H1 (cell line): ENCODE measurements at regions not wholly inside any gene's neighbourhood (a gene's known extent, or its start where the extent isn't known, plus 50 kb on each side); places are given as distances from the start of the nearest gene placed in this dataset.

Source experiments
- CTCF ChIA-PET: fragments of 300-600 bp; sonication (Branson Sonifier 250); formaldehyde crosslinking; loops from one replicate; lab custom pipeline; 2021; ENCODE audit not compliant: partially characterized antibody; lab: Charles Lee
- POLR2A ChIA-PET: fragments of 300-600 bp; sonication (Branson Sonifier 250); formaldehyde crosslinking; loops from one replicate; lab custom pipeline; 2021; ENCODE audit warnings: inconsistent platforms; ENCODE audit not compliant: partially characterized antibody; lab: Charles Lee
- DNase-seq, 2 experiments: peaks; one replicate each; pipeline versions ENCODE4 v3.0.0 to v3.0.0-alpha.2; 2010 to 2022; ENCODE audit warnings: low spot score in 2 of 2, low read depth in 1 of 2, mixed read lengths in 1 of 2
- FAIRE-seq: peaks from 2 replicates; lab custom pipeline; 2011; peaks lifted over from hg19 to GRCh38; lab: Jason Lieb, UNC
- H2AFZ ChIP-seq: 2 replicates; pipeline ENCODE4 v1.8.1; 2012; ENCODE audit warnings: low read length, inconsistent platforms
- H2AK5ac ChIP-seq: 2 replicates; pipeline ENCODE4 v1.6.1; 2013; ENCODE audit warnings: low read depth, low read length
- H2BK120ac ChIP-seq: replicated peaks from 2 replicates; pipeline ENCODE3; 2013; ENCODE audit warnings: low read depth, low read length, inconsistent platforms
- H2BK12ac ChIP-seq: 2 replicates; pipeline ENCODE4 v1.6.1; 2013; ENCODE audit warnings: low read depth, low read length
- H2BK15ac ChIP-seq: 2 replicates; pipeline ENCODE4 v1.6.1; 2013; ENCODE audit warnings: low read length
- H2BK20ac ChIP-seq: 2 replicates; pipeline ENCODE4 v1.6.1; 2013; ENCODE audit warnings: low read length
- H2BK5ac ChIP-seq: 2 replicates; pipeline ENCODE4 v1.6.1; 2013; ENCODE audit warnings: low read depth, low read length
- H3K14ac ChIP-seq: 2 replicates; pipeline ENCODE4 v1.6.1; 2013; ENCODE audit warnings: inconsistent platforms; ENCODE audit not compliant: insufficient read length
- H3K18ac ChIP-seq: 2 replicates; pipeline ENCODE4 v1.6.1; 2013; ENCODE audit warnings: low read length; ENCODE audit errors: extremely low read depth
- H3K23ac ChIP-seq: 2 replicates; pipeline ENCODE4 v1.6.1; 2013; ENCODE audit warnings: inconsistent platforms; ENCODE audit not compliant: insufficient read length
- H3K23me2 ChIP-seq: 2 replicates; pipeline ENCODE4 v1.6.1; 2013; ENCODE audit warnings: low read depth, low read length
- H3K27ac ChIP-seq: 2 replicates; pipeline ENCODE4 v1.6.1; 2011; ENCODE audit warnings: low read depth, low read length, inconsistent platforms
- H3K27me3 ChIP-seq, 4 experiments: replicated peaks in 1 of 4; 1 replicate in 1 of 4; 2 replicates in 3 of 4; pipeline versions ENCODE4 v1.6.1 to v1.8.1; 2011 to 2013; ENCODE audit warnings: low read length in 3 of 4, mild to moderate bottlenecking in 3 of 4, inconsistent platforms in 2 of 4, mixed read lengths in 2 of 4, moderate library complexity in 1 of 4; ENCODE audit not compliant: control insufficient read depth in 3 of 4, insufficient read depth in 3 of 4; ENCODE audit errors: extremely low read depth in 1 of 4
- H3K36me3 ChIP-seq, 4 experiments: 2 replicates each; pipeline versions ENCODE4 v1.6.1 to v1.8.1; 2011 to 2013; ENCODE audit warnings: mild to moderate bottlenecking in 4 of 4, low read length in 3 of 4, moderate library complexity in 2 of 4, control low read depth in 1 of 4, inconsistent platforms in 1 of 4; ENCODE audit not compliant: insufficient read depth in 4 of 4, control insufficient read depth in 2 of 4
- H3K4ac ChIP-seq: replicated peaks from 2 replicates; pipeline ENCODE3; 2013; ENCODE audit warnings: low read length, low read depth, mixed read lengths, inconsistent platforms; ENCODE audit not compliant: insufficient read length
- H3K4me1 ChIP-seq, 4 experiments: replicated peaks in 1 of 4; 1 replicate in 1 of 4; 2 replicates in 3 of 4; pipeline versions ENCODE4 v1.6.1 to v1.8.1; 2011 to 2013; ENCODE audit warnings: low read length in 3 of 4, inconsistent platforms in 2 of 4, mixed read lengths in 1 of 4; ENCODE audit not compliant: insufficient read depth in 4 of 4, control insufficient read depth in 3 of 4
- H3K4me2 ChIP-seq, 2 experiments: 2 replicates each; pipeline versions ENCODE4 v1.6.1 to v1.8.1; 2011 to 2013; ENCODE audit warnings: low read depth in 2 of 2, low read length in 2 of 2, control low read depth in 1 of 2, inconsistent platforms in 1 of 2, mild to moderate bottlenecking in 1 of 2; ENCODE audit not compliant: insufficient read depth in 1 of 2
- H3K4me3 ChIP-seq, 4 experiments: fragments of 200-600, 300-600 bp in 1 of 4; sonication (generic), shearing (Covaris generic), sonication (Bioruptor Twin) in 1 of 4; 2 replicates each; pipeline versions ENCODE4 v1.5.1 to v1.8.1; 2011 to 2016; ENCODE audit warnings: low read length in 4 of 4, low read depth in 3 of 4, control low read depth in 2 of 4, inconsistent platforms in 2 of 4, mild to moderate bottlenecking in 2 of 4, mixed read lengths in 1 of 4, moderate library complexity in 1 of 4; ENCODE audit not compliant: insufficient read depth in 2 of 4; ENCODE audit errors: extremely low read depth in 1 of 4
- H3K56ac ChIP-seq: replicated peaks from 2 replicates; pipeline ENCODE3; 2013; ENCODE audit warnings: low read depth, mild to moderate bottlenecking, mixed read lengths, low read length, inconsistent platforms; ENCODE audit not compliant: insufficient read length
- H3K79me1 ChIP-seq: 2 replicates; pipeline ENCODE4 v1.6.1; 2013; ENCODE audit warnings: low read depth, low read length, control low read depth
- H3K79me2 ChIP-seq, 2 experiments: 2 replicates each; pipeline versions ENCODE4 v1.6.1 to v1.8.1; 2012 to 2013; ENCODE audit warnings: low read length in 2 of 2, mild to moderate bottlenecking in 2 of 2, inconsistent platforms in 1 of 2; ENCODE audit not compliant: insufficient read depth in 2 of 2, control insufficient read depth in 1 of 2
- H3K9ac ChIP-seq, 4 experiments: replicated peaks in 1 of 4; 1 replicate in 1 of 4; 2 replicates in 3 of 4; pipeline versions ENCODE4 v1.6.1 to v1.8.1; 2011 to 2013; ENCODE audit warnings: low read depth in 3 of 4, low read length in 3 of 4, control low read depth in 2 of 4, mild to moderate bottlenecking in 2 of 4, moderate library complexity in 2 of 4, inconsistent platforms in 1 of 4; ENCODE audit errors: extremely low read depth in 1 of 4
- H3K9me3 ChIP-seq, 2 experiments: 2 replicates each; pipeline versions ENCODE4 v1.6.1 to v1.8.1; 2012 to 2013; ENCODE audit warnings: mild to moderate bottlenecking in 2 of 2, moderate library complexity in 2 of 2, control low read depth in 1 of 2, inconsistent platforms in 1 of 2, low read depth in 1 of 2, low read length in 1 of 2, mixed read lengths in 1 of 2; ENCODE audit not compliant: insufficient read depth in 2 of 2
- H4K20me1 ChIP-seq, 2 experiments: replicated peaks in 1 of 2; 2 replicates each; pipeline versions ENCODE3 to v1.8.1; 2011 to 2013; ENCODE audit warnings: inconsistent platforms in 2 of 2, low read length in 2 of 2, mild to moderate bottlenecking in 1 of 2; ENCODE audit not compliant: insufficient read depth in 2 of 2, control insufficient read depth in 1 of 2
- H4K5ac ChIP-seq: 2 replicates; pipeline ENCODE4 v1.6.1; 2013; ENCODE audit warnings: low read length, low read depth, mixed read lengths, inconsistent platforms; ENCODE audit not compliant: insufficient read length
- H4K8ac ChIP-seq: 2 replicates; pipeline ENCODE4 v1.8.0; 2013; ENCODE audit warnings: mild to moderate bottlenecking, moderate library complexity, low read length, inconsistent platforms; ENCODE audit not compliant: insufficient read depth; ENCODE audit errors: extremely low read depth
- H4K91ac ChIP-seq: replicated peaks from 2 replicates; pipeline ENCODE3; 2013; ENCODE audit warnings: low read length, mixed read lengths, inconsistent platforms; ENCODE audit not compliant: insufficient read length
- BRCA1 ChIP-seq: IDR thresholded peaks from 2 replicates; pipeline ENCODE4 v1.6.1; 2012; ENCODE audit warnings: low read depth, low read length, improper control_type of control experiment
- SAP30 ChIP-seq: fragments of 300-600 bp; sonication (generic); IDR thresholded peaks from 2 replicates; pipeline ENCODE4 v1.7.1; 2012; ENCODE audit warnings: low read length, moderate library complexity, mild to moderate bottlenecking, inconsistent platforms; ENCODE audit not compliant: insufficient read depth, insufficient replicate concordance
- SRF ChIP-seq: IDR thresholded peaks from 2 replicates; pipeline ENCODE4 v1.6.1; 2011; ENCODE audit warnings: mild to moderate bottlenecking, low read depth, low read length, moderate library complexity
- TCF12 ChIP-seq: IDR thresholded peaks from 2 replicates; pipeline ENCODE4 v1.6.1; 2011; ENCODE audit warnings: low read depth, mild to moderate bottlenecking, low read length
- USF2 ChIP-seq: IDR thresholded peaks from 2 replicates; pipeline ENCODE4 v1.6.1; 2011; ENCODE audit warnings: low read length, improper control_type of control experiment
- WGBS, 2 experiments: shearing (Covaris generic) in 1 of 2; methylation state at CpG; one replicate each; pipeline versions ENCODE4 v1.1.6 to v1.1.7; 2013 to 2015; ENCODE audit warnings: low lambda C conversion rate in 2 of 2, mixed read lengths in 2 of 2, inconsistent platforms in 1 of 2, low coverage in 1 of 2, missing lambda C conversion rate in 1 of 2; ENCODE audit not compliant: insufficient replicate concordance in 2 of 2, insufficient coverage in 1 of 2, insufficient read length in 1 of 2; ENCODE audit errors: extremely low coverage in 1 of 2, missing lambda C conversion rate in 1 of 2; 5-methylcytosine and 5-hydroxymethylcytosine counted together

DNA sequence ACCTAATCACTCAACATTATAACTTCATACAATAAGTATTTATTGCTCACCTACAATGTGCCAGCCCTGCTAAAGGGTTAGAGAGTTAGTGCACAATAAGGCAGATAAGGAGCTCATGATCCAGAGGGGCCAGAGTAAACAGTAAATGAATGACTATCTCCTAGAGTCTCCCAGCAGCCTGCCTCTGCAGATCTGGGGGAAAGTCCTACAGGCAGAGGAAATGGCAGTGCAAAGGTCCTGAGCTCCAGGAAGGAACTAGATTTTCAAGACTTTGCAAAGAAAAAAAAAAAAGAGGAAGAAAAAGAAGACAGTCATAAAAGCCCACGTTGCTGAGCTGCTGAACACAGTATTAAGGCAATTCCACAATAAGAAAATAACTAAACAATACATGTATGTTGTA lies 160.1 kb downstream of the SIM1 start:
- no peak overlapping the region for H3K56ac ChIP-seq
- no peaks in the 10 kb centered on the region for H3K27me3 ChIP-seq
- TF ChIP-seq SAP30 (no peak), USF2 (no peak), BRCA1 (no peak), SRF (no peak), TCF12 (no peak)
- no peak overlapping the region for H4K5ac ChIP-seq
- no peak overlapping the region for H4K8ac ChIP-seq
- no peak overlapping the region for H2BK12ac ChIP-seq
- FAIRE-seq, result no peak
- ChIA-PET CTCF (interaction anchor here (0.6 to 1.7 kb wide), 7 partner anchors 10 to 210 kb away, joined by 3 to 6 read pairs (median 4); no protein-coding TSS in a partner anchor), POLR2A (no interaction called here)
- no peaks in the 10 kb centered on the region for H3K79me1 ChIP-seq
- no peaks in the 10 kb centered on the region for H3K23me2 ChIP-seq
- no peak overlapping the region for H3K4me2 ChIP-seq
- no peak overlapping the region for H2BK120ac ChIP-seq
- DNase-seq, result no peak
- H2BK15ac ChIP-seq, result no peak overlapping the region
- H3K4ac ChIP-seq, result no peak overlapping the region
- no peak overlapping the region for H3K18ac ChIP-seq
- H3K79me2 ChIP-seq, result no peaks in the 10 kb centered on the region
- H3K23ac ChIP-seq, result no peak overlapping the region
- no peak overlapping the region for H2BK5ac ChIP-seq
- no peak overlapping the region for H2BK20ac ChIP-seq
- H2AFZ ChIP-seq, result no peak overlapping the region
- no peak overlapping the region for H3K14ac ChIP-seq
- no peaks in the 10 kb centered on the region for H3K9me3 ChIP-seq
- H3K27ac ChIP-seq, result no peak overlapping the region
- H3K4me3 ChIP-seq, result no peak overlapping the region
- no peaks in the 10 kb centered on the region for H4K20me1 ChIP-seq
- H4K91ac ChIP-seq, result no peak overlapping the region
- H3K4me1 ChIP-seq, result peaks cover 2 to 13% (median 6%) of the 10 kb centered on the region in 4 experiments; a peak in 4 of 7 replicates
- no peak overlapping the region for H2AK5ac ChIP-seq
- 83% methylated on average over 1 of the region's 1 CpG; no CpG with 5 or more reads in 1 of the 2 experiments for WGBS, 2 experiments
- H3K9ac ChIP-seq, result no peak overlapping the region
- H3K36me3 ChIP-seq, result no peaks in the 10 kb centered on the region
